Nephron (organoid): ENCODE measurements at regions not wholly inside any gene's neighbourhood (a gene's known extent, or its start where the extent isn't known, plus 50 kb on each side); places are given as distances from the start of the nearest gene placed in this dataset.

Experiments used
- H3K27ac Mint-ChIP-seq, 3 experiments: 2 replicates each; pipeline ENCODE4 v1.8.0; 2020; ENCODE audit warnings: mixed read lengths in 3 of 3, mild to moderate bottlenecking in 2 of 3, moderate library complexity in 1 of 3
- H3K27me3 Mint-ChIP-seq: 2 replicates; pipeline ENCODE4 v1.8.0; 2021; ENCODE audit warnings: low read depth, mild to moderate bottlenecking, moderate library complexity, mixed read lengths
- H3K36me3 Mint-ChIP-seq: 2 replicates; pipeline ENCODE4 v1.8.0; 2020; ENCODE audit warnings: low read depth, mixed read lengths
- H3K4me1 Mint-ChIP-seq: 2 replicates; pipeline ENCODE4 v1.8.0; 2020; ENCODE audit warnings: mixed read lengths
- H3K4me3 Mint-ChIP-seq, 3 experiments: 2 replicates each; pipeline ENCODE4 v1.8.0; 2020; ENCODE audit warnings: mild to moderate bottlenecking in 3 of 3, mixed read lengths in 3 of 3, moderate library complexity in 2 of 3
- H3K9me3 Mint-ChIP-seq: 2 replicates; pipeline ENCODE4 v1.8.0; 2020; ENCODE audit warnings: mixed read lengths
- TF ChIP-seq, protein P1 (sequence below), 3 experiments: fragments of 200-600 bp; sonication (generic); IDR thresholded peaks; one replicate each; pipeline ENCODE4 v1.5.0; 2021; ENCODE audit warnings: antibody characterized with exemption in 3 of 3; ENCODE audit not compliant: unreplicated experiment in 3 of 3

DNA sequence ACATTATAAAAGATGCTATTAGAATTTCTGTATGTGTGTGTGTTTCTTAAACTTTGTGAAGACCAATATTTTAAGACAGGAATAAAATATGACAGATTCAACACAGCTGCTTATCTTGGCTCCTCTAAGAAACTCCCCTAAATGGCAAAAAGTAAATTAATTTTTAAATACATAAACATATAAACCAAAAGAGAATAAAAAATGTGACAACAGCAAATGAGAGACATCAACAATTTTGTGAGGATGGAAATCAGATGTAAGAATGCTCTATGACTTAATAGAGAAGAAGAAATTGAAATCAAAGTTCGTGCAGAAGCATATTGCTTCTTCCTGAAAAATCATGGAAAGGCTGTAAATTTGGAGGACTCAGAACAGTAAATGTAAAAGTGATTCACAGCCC, 1083.8 kb downstream of the FLRT2 start:
- no peaks in the 10 kb centered on the region for H3K36me3 Mint-ChIP-seq
- TF ChIP-seq, protein P1, sequence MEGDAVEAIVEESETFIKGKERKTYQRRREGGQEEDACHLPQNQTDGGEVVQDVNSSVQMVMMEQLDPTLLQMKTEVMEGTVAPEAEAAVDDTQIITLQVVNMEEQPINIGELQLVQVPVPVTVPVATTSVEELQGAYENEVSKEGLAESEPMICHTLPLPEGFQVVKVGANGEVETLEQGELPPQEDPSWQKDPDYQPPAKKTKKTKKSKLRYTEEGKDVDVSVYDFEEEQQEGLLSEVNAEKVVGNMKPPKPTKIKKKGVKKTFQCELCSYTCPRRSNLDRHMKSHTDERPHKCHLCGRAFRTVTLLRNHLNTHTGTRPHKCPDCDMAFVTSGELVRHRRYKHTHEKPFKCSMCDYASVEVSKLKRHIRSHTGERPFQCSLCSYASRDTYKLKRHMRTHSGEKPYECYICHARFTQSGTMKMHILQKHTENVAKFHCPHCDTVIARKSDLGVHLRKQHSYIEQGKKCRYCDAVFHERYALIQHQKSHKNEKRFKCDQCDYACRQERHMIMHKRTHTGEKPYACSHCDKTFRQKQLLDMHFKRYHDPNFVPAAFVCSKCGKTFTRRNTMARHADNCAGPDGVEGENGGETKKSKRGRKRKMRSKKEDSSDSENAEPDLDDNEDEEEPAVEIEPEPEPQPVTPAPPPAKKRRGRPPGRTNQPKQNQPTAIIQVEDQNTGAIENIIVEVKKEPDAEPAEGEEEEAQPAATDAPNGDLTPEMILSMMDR (IDR thresholded peaks at IDR 0.05; ENCODE audit: unreplicated experiment in 3 of 3): no peak
- H3K4me1 Mint-ChIP-seq: peaks cover 30% of the 10 kb centered on the region
- H3K4me3 Mint-ChIP-seq: peak overlapping the region in 2 of 3 experiments; percentile 2 to 9
- H3K27ac Mint-ChIP-seq: peak overlapping the region; percentile 95 to 99 (median 96)
- H3K27me3 Mint-ChIP-seq: no peaks in the 10 kb centered on the region
- peaks cover 2% of the 10 kb centered on the region for H3K9me3 Mint-ChIP-seq

DNA sequence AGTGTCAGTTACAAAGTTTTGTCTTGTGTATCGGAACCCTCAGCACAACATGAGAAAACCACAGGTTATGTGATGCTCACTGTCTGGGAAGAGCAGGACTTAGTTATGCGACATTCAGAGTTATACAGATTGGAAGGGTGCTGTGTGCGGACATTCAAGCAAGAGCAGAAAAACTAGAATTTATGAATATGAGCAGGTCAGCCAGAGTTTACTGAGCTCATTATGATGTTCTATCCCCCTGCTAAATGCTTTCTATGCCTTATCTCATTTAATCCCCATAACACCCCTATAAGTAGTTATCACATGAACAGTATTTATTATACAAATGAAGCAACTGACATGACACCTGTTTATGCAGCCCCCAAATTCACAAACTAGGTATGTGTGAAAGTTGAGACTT, 1083.2 kb downstream of the FLRT2 start:
- Mint-ChIP-seq H3K27me3 (no peaks in the 10 kb centered on the region), H3K27ac (peak overlapping the region; percentile 95 to 99 (median 96)), H3K36me3 (no peaks in the 10 kb centered on the region), H3K9me3 (peaks cover 2% of the 10 kb centered on the region), H3K4me3 (no peak overlapping the region), H3K4me1 (peaks cover 30% of the 10 kb centered on the region)
- TF ChIP-seq, protein P1 (IDR thresholded peaks at IDR 0.05; ENCODE audit: unreplicated experiment in 3 of 3): no peak

DNA sequence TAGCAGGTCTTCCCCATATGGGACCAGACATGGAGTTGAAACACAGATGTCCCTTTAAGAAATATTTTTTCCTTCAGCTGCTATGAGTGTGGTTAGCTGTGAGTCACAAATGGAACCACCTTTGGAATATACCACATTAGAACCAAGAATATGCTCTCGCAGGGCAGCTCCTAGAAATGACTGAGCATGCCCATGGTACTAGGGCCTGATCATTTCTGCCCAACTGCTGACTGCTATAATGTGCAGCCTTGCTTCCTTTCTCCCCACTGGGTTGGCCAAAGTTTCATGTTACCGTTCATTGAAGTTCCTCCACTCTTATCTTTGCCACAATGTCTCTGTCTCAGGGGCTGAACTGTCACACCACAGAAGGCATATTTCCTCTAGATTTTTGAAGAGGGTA, 1074.6 kb downstream of the FLRT2 start:
- Mint-ChIP-seq H3K4me1 (no peaks in the 10 kb centered on the region), H3K27ac (no peak overlapping the region), H3K9me3 (peaks cover 12% of the 10 kb centered on the region), H3K36me3 (no peaks in the 10 kb centered on the region), H3K4me3 (no peak overlapping the region), H3K27me3 (no peaks in the 10 kb centered on the region)
- TF ChIP-seq, protein P1 (IDR thresholded peaks at IDR 0.05; ENCODE audit: unreplicated experiment in 3 of 3): no peak

DNA sequence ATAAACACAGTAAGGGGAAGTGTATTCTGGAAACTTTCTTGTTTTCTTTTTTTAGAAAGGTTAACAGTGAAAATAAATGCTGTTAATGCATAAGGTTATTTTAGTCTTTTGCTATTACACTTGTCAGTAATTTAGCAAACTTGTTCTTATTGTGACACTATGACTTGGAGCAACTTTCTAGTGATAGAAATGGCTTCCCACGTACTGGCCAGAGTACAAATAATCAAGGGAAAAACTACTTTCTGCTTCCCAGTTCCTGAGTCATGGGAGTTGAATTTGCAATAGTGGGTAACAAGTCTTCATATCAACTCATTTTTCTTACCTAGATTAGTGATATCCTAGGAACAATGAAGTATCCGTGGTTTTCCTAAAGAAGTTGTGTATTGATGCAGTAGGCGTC, 1072.3 kb downstream of the FLRT2 start:
- peak overlapping the region in 2 of 3 experiments; percentile 36 to 59 for H3K27ac Mint-ChIP-seq
- H3K4me3 Mint-ChIP-seq: no peak overlapping the region

DNA sequence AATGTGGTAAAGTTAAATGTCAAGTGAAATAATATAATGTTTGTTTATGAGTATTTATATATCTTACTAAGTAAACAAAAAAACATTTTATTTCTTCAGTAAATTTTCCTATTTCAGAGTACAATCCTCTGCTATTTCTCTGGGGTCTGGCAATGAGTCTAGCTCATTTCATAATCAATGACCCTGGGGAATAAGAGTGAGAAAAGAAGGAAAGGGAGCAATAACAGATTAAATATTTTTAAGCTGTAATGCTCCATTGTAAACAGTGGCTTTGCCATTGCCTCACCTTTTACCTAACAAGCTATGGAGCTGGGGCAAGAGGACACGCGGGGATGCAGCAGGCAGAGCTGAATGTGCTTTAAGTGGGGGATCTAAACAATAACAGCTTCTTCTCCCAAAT, 1071.9 kb downstream of the FLRT2 start:
- peaks cover 7% of the 10 kb centered on the region for H3K9me3 Mint-ChIP-seq
- TF ChIP-seq, protein P1 (IDR thresholded peaks at IDR 0.05; ENCODE audit: unreplicated experiment in 3 of 3): no peak
- no peaks in the 10 kb centered on the region for H3K27me3 Mint-ChIP-seq
- H3K36me3 Mint-ChIP-seq: no peaks in the 10 kb centered on the region
- peak overlapping the region in 1 of 3 experiments; percentile 36 for H3K27ac Mint-ChIP-seq
- no peak overlapping the region for H3K4me3 Mint-ChIP-seq
- H3K4me1 Mint-ChIP-seq: no peaks in the 10 kb centered on the region

More for the DNA sequence above, 1072.3 kb downstream of the FLRT2 start:
- H3K36me3 Mint-ChIP-seq: no peaks in the 10 kb centered on the region
- peaks cover 9% of the 10 kb centered on the region for H3K9me3 Mint-ChIP-seq
- no peaks in the 10 kb centered on the region for H3K27me3 Mint-ChIP-seq
- TF ChIP-seq, protein P1 (IDR thresholded peaks at IDR 0.05; ENCODE audit: unreplicated experiment in 3 of 3): no peak
- H3K4me1 Mint-ChIP-seq: no peaks in the 10 kb centered on the region

DNA sequence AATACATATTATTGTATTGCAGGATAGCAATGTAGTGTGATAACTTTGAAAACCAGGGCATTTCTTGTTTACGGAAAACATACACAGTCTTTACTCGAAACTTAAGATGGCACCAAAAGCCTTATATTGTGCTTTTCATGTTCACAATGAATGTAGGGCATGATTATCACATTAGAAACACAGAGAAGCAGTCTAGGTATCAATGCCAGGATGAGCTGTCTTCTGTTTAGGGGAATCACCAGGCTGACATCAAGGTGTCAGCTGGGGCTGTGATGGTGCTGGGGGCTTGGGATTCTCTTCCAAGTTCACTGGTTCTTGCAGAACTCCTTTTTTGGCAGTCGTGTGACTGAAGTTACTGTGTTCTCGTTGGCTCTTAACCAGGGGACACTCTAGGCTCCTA, 1067.3 kb downstream of the FLRT2 start:
- Mint-ChIP-seq H3K36me3 (peaks cover 5% of the 10 kb centered on the region), H3K9me3 (peaks cover 9% of the 10 kb centered on the region), H3K27me3 (no peaks in the 10 kb centered on the region), H3K4me1 (no peaks in the 10 kb centered on the region), H3K4me3 (no peak overlapping the region), H3K27ac (no peak overlapping the region)
- TF ChIP-seq, protein P1 (IDR thresholded peaks at IDR 0.05; ENCODE audit: unreplicated experiment in 3 of 3): no peak
